ENCODE measurements at regions not wholly inside any gene's neighbourhood (a gene's known extent, or its start where the extent isn't known, plus 50 kb on each side); places are given as distances from the start of the nearest gene placed in this dataset.

GRCh38 chr10:128687927-128688549 is 561.8 kb upstream of the MKI67 start:
- no peak overlapping the region for H3K4me3 ChIP-seq
- no peaks in the 10 kb centered on the region for H3K9me3 ChIP-seq
- no peak for DNase-seq
- no peak overlapping the region for H3K27ac ChIP-seq
- no peak for TF ChIP-seq POLR2A (IDR thresholded peaks at IDR 0.05)
- intact Hi-C loops (cut with DNase I) = no loop called here
- peaks cover 0 to 32% (median 26%) of the 10 kb centered on the region in 4 donors for H3K4me1 ChIP-seq
- WGBS, 2 donors = 86 to 91% methylated on average over 14 of the region's 14 CpGs
- H3K36me3 ChIP-seq = no peaks in the 10 kb centered on the region
- H3K27me3 ChIP-seq = no peaks in the 10 kb centered on the region

GRCh38 chr10:128689667-128690066 is 563.4 kb upstream of the MKI67 start:
- Histone ChIP-seq H3K4me1 (peaks cover 0 to 15% (median 13%) of the 10 kb centered on the region in 4 donors), H3K4me3 (no peak overlapping the region), H3K27me3 (no peaks in the 10 kb centered on the region), H3K36me3 (no peaks in the 10 kb centered on the region), H3K27ac (no peak overlapping the region), H3K9me3 (no peaks in the 10 kb centered on the region)
- intact Hi-C loops (cut with DNase I) = no loop called here
- WGBS, 2 donors = 91 to 92% methylated on average over 5 of the region's 5 CpGs
- DNase-seq = no peak
- TF ChIP-seq CTCF (IDR thresholded peaks at IDR 0.05) = no peak

GRCh38 chr10:128693493-128694131 is 567.4 kb upstream of the MKI67 start:
- H3K36me3 ChIP-seq = no peaks in the 10 kb centered on the region
- H3K4me1 ChIP-seq = no peaks in the 10 kb centered on the region
- TF ChIP-seq CTCF (IDR thresholded peaks at IDR 0.05) = no peak
- no peak for TF ChIP-seq POLR2AphosphoS5 (IDR thresholded peaks at IDR 0.05)
- TF ChIP-seq EP300 (IDR thresholded peaks at IDR 0.05) = no peak
- no peak for TF ChIP-seq POLR2A (IDR thresholded peaks at IDR 0.05)
- H3K4me3 ChIP-seq = no peak overlapping the region
- H3K27ac ChIP-seq = no peak overlapping the region
- intact Hi-C loops (cut with DNase I) = no loop called here
- no peak for DNase-seq
- WGBS, 2 donors = 74 to 80% methylated on average over 11 of the region's 11 CpGs
- H3K27me3 ChIP-seq = no peaks in the 10 kb centered on the region
- H3K9me3 ChIP-seq = no peaks in the 10 kb centered on the region

GRCh38 chr10:128694168-128694850 is 568.1 kb upstream of the MKI67 start:
- H3K27me3 ChIP-seq = no peaks in the 10 kb centered on the region
- H3K4me1 ChIP-seq = no peaks in the 10 kb centered on the region
- TF ChIP-seq POLR2A (IDR thresholded peaks at IDR 0.05) = no peak
- TF ChIP-seq CTCF (IDR thresholded peaks at IDR 0.05) = no peak
- TF ChIP-seq EP300 (IDR thresholded peaks at IDR 0.05) = no peak
- no peak for TF ChIP-seq POLR2AphosphoS5 (IDR thresholded peaks at IDR 0.05)
- H3K27ac ChIP-seq = no peak overlapping the region
- no peaks in the 10 kb centered on the region for H3K9me3 ChIP-seq
- no peak for DNase-seq
- H3K4me3 ChIP-seq = no peak overlapping the region
- H3K36me3 ChIP-seq = no peaks in the 10 kb centered on the region
- intact Hi-C loops (cut with DNase I) = no loop called here
- 91 to 95% methylated on average over 24 of the region's 24 CpGs for WGBS, 2 donors

- no peaks in the 10 kb centered on the region for H3K4me1 ChIP-seq
- 94% methylated on average over 17 of the region's 17 CpGs for WGBS, 2 donors
Observed at GRCh38 chr10:128694851-128695725, 568.9 kb upstream of the MKI67 start.

More at GRCh38 chr10:128694851-128695725, 568.9 kb upstream of the MKI67 start:
- DNase-seq = no peak
- H3K36me3 ChIP-seq = no peaks in the 10 kb centered on the region
- TF ChIP-seq EP300 (IDR thresholded peaks at IDR 0.05) (no peak), POLR2A (IDR thresholded peaks at IDR 0.05) (no peak), CTCF (IDR thresholded peaks at IDR 0.05) (no peak), POLR2AphosphoS5 (IDR thresholded peaks at IDR 0.05) (no peak)
- intact Hi-C loops (cut with DNase I) = no loop called here
- no peak overlapping the region for H3K4me3 ChIP-seq
- no peaks in the 10 kb centered on the region for H3K27me3 ChIP-seq
- no peaks in the 10 kb centered on the region for H3K9me3 ChIP-seq
- H3K27ac ChIP-seq = no peak overlapping the region

Measured in sigmoid colon (tissue), 6 donors.